Small intestine (tissue), 7 donors: ENCODE measurements at regions not wholly inside any gene's neighbourhood (a gene's known extent, or its start where the extent isn't known, plus 50 kb on each side); places are given as distances from the start of the nearest gene placed in this dataset.

Experiments used
- DNase-seq, 2 donors: peaks; one replicate each; pipeline versions ENCODE4 v3.0.0 to v3.0.0-alpha.2; 2013
- FAIRE-seq: peaks from 2 replicates; lab custom pipeline; 2012; peaks lifted over from hg19 to GRCh38; lab: Jason Lieb, UNC
- H3K27ac ChIP-seq, 3 donors: one replicate each; pipeline ENCODE4 v1.5.1; 2013; ENCODE audit warnings: low read length in 2 of 3, mild to moderate bottlenecking in 2 of 3, control low read depth in 1 of 3, inconsistent platforms in 1 of 3, low read depth in 1 of 3, moderate library complexity in 1 of 3
- H3K27me3 ChIP-seq, 3 donors: one replicate each; pipeline ENCODE4 v1.6.1; 2013; ENCODE audit warnings: low read length in 3 of 3, inconsistent platforms in 1 of 3; ENCODE audit not compliant: control insufficient read depth in 3 of 3, insufficient read depth in 3 of 3
- H3K36me3 ChIP-seq, 3 donors: one replicate each; pipeline ENCODE4 v1.6.1; 2013; ENCODE audit warnings: low read length in 3 of 3, inconsistent platforms in 1 of 3, low read depth in 1 of 3, mild to moderate bottlenecking in 1 of 3, moderate library complexity in 1 of 3; ENCODE audit not compliant: control insufficient read depth in 3 of 3, insufficient read depth in 2 of 3
- H3K4me1 ChIP-seq, 3 donors: one replicate each; pipeline ENCODE4 v1.6.1; 2013; ENCODE audit warnings: low read length in 2 of 3, inconsistent platforms in 1 of 3, low read depth in 1 of 3, mild to moderate bottlenecking in 1 of 3, moderate library complexity in 1 of 3; ENCODE audit not compliant: control insufficient read depth in 3 of 3, insufficient read depth in 2 of 3
- H3K4me3 ChIP-seq, 3 donors: one replicate each; pipeline ENCODE4 v1.5.1; 2013; ENCODE audit warnings: low read length in 3 of 3, control low read depth in 1 of 3, inconsistent platforms in 1 of 3, low read depth in 1 of 3, mild to moderate bottlenecking in 1 of 3, moderate library complexity in 1 of 3
- H3K9me3 ChIP-seq, 2 donors: one replicate each; pipeline ENCODE4 v1.6.1; 2013; ENCODE audit warnings: low read depth in 1 of 2, low read length in 1 of 2; ENCODE audit not compliant: control insufficient read depth in 2 of 2, insufficient read depth in 1 of 2
- WGBS, 3 donors: extraction: QIAGEN DNeasy Blood & Tissue Kit; methylation state at CpG; one replicate each; pipeline ENCODE4 v1.1.7; 2013; 5-methylcytosine and 5-hydroxymethylcytosine counted together
- donor health status: healthy with polysubstance abuse.
- donor health status: control.
- donor health status: control.
- donor health status: Bipolar disorder and iron deficiency.
- donor health status: healthy.

DNA sequence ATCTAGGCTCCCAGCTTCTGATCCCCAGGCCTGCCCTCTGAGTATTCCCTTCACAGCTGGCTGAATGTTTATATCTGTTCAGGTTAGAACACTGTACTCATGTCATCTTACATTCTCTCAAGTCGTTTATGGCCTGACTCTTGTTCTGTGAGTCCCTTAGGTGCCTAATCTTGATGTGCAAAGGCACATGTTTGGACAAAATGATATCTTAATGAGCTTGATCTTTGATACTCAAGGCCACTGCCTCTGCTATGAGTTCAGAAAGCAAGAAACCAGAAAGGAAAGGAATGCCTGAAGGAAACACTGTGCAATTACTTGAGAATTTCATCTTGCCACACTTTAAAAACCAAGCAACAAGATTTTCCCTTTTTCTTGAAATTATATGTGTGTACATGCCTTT lies 391.8 kb upstream of the ZNF608 start:
- WGBS, 3 donors: 11 to 37% (median 21%) methylated on average over 1 of the region's 1 CpG
- Histone ChIP-seq H3K27me3 (no peaks in the 10 kb centered on the region), H3K36me3 (no peaks in the 10 kb centered on the region), H3K9me3 (no peaks in the 10 kb centered on the region), H3K4me3 (no peak overlapping the region), H3K27ac (no peak overlapping the region), H3K4me1 (peaks cover 0 to 10% (median 0%) of the 10 kb centered on the region in 3 donors)
- FAIRE-seq: no peak
- DNase-seq: peak; percentile 52 to 72

DNA sequence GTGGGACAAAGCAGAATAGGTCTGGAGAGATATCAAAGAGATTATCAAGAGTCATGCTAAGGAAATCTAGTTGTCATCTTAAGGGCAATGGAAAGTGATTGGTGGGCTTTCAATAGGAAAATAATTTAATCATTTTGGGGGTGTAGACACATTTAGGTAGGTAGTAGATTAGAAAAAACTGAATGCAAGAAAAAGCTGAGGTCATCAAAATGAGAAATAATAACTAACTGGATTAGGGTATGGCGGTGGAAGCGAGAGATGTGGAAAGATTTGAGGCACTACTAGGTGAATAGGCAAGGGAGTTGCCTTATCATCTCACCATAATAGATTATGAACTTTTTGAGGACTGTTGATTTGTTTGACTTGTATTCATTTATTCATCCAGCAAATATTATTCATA lies 393.2 kb upstream of the ZNF608 start:
- no peaks in the 10 kb centered on the region for H3K9me3 ChIP-seq
- 93 to 97% (median 96%) methylated on average over 2 of the region's 2 CpGs for WGBS, 3 donors
- FAIRE-seq: no peak

DNA sequence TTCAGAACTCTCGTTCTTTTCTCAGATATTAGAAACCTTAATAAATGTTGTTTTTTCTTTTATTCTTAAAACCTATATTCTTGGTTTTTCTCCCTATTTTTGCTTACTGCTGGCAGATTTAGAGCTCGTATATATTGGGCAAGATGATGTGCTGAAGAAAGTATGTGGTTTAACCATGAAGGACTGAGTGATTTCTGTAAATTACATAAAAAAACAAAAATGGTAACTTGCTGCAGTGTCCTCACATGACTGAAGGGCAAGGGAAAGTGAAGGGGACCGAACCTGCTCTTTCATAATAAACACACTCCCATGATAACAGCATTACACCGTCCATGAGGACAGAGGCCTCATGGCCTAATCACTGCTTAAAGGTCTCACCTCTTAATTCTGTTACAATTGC lies 393.8 kb upstream of the ZNF608 start:
- Histone ChIP-seq H3K4me1 (peaks cover 0 to 10% (median 0%) of the 10 kb centered on the region in 3 donors), H3K4me3 (no peak overlapping the region), H3K27me3 (no peaks in the 10 kb centered on the region), H3K9me3 (no peaks in the 10 kb centered on the region), H3K36me3 (no peaks in the 10 kb centered on the region), H3K27ac (no peak overlapping the region)
- no peak for FAIRE-seq
- peak in 1 of 2 donors; percentile 28 for DNase-seq
- 73 to 76% (median 73%) methylated on average over 4 of the region's 4 CpGs for WGBS, 3 donors

More for the DNA sequence above, 393.2 kb upstream of the ZNF608 start:
- Histone ChIP-seq H3K4me3 (no peak overlapping the region), H3K36me3 (no peaks in the 10 kb centered on the region), H3K27me3 (no peaks in the 10 kb centered on the region), H3K4me1 (peaks cover 0 to 10% (median 0%) of the 10 kb centered on the region in 3 donors), H3K27ac (no peak overlapping the region)
- DNase-seq: no peak

DNA sequence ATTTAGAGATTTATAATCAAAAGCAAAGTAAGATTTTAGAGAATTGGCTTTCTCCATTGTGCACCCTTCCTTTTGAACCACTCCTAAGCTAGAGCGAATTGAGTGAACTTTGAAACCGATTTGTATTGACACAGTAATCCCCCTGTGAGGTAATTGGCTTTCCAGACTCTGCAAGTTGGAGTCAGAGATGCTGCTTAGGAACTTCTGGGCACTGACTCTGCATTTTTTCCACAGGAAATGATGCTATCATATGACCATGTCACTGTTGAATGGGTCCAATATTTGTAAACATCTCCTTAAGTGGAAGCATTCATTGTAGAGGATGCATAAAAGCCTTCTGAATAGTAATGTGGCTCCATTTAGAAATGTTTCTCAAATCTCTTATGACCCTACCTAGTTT lies 394.4 kb upstream of the ZNF608 start:
- FAIRE-seq (no peak), DNase-seq (peak; percentile 24 to 73)
- 5 to 40% (median 27%) methylated on average over 2 of the region's 2 CpGs for WGBS, 3 donors
- Histone ChIP-seq H3K9me3 (no peaks in the 10 kb centered on the region), H3K4me1 (peaks cover 0 to 10% (median 0%) of the 10 kb centered on the region in 3 donors), H3K27me3 (no peaks in the 10 kb centered on the region), H3K36me3 (no peaks in the 10 kb centered on the region), H3K4me3 (no peak overlapping the region), H3K27ac (no peak overlapping the region)

DNA sequence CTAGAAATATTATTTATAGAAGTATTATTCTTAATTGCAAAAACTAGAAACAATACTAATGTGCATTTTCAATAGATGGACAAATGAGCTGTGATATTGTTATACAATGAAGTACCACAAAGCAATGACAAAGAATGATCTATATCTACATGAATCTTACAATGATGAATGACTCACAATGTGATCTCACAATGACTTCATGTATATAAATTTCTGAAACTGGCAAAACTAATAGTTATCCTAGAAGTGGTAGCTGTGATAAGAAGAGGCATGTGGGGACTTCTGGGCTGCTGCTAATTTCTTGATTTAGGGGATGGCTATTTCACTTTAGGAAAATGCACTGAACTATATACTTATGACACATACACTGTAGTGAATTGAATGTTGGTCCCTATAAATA lies 396.0 kb upstream of the ZNF608 start:
- no peak for FAIRE-seq
- Histone ChIP-seq H3K4me3 (no peak overlapping the region), H3K4me1 (peaks cover 0 to 10% (median 0%) of the 10 kb centered on the region in 3 donors), H3K36me3 (no peaks in the 10 kb centered on the region), H3K27me3 (no peaks in the 10 kb centered on the region), H3K27ac (no peak overlapping the region), H3K9me3 (no peaks in the 10 kb centered on the region)
- no peak for DNase-seq

DNA sequence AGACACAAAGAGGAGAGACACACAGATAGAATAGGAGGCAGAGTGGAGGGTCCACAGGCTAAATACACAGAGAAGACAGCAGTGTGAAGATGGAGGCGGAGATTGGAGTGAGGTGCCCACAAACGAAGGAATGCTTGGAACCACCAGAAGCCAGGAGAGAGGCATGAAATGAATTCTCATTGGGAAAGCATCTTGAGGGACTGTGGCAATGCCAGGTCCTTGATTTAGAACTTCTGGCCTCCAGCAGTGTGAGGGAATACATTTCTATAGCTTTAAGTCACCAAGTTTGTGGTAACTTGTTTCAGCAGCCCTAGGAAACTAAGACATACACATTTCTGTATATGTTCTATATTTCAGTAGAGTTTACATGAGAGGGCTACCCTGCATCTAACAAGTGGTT lies 396.6 kb upstream of the ZNF608 start:
- Histone ChIP-seq H3K27ac (no peak overlapping the region), H3K27me3 (no peaks in the 10 kb centered on the region), H3K36me3 (no peaks in the 10 kb centered on the region), H3K4me3 (no peak overlapping the region), H3K9me3 (no peaks in the 10 kb centered on the region), H3K4me1 (peaks cover 0 to 7% (median 0%) of the 10 kb centered on the region in 3 donors)
- no peak for DNase-seq
- 92 to 98% (median 93%) methylated on average over 2 of the region's 2 CpGs for WGBS, 3 donors
- no peak for FAIRE-seq

DNA sequence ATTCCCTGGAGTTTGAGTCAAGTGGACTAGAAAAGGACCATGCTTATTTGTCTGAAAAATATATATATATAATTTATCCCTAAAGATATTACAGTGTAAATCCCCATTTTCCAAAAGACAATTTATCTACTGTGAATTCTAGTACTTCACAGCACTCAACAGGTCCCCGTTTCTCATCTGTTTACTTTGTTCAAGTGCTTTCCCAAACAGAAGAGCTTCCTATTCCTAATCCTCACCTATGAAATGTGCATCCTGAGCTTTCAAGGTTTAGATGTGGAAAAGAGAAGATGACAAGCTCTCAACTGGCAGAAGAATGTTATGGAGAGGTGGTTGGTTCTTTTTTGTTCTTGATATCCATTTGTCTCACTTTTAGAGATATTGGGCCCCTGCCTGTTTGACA lies 401.6 kb upstream of the ZNF608 start:
- Histone ChIP-seq H3K4me1 (no peaks in the 10 kb centered on the region), H3K9me3 (no peaks in the 10 kb centered on the region), H3K27ac (no peak overlapping the region), H3K4me3 (no peak overlapping the region), H3K27me3 (no peaks in the 10 kb centered on the region), H3K36me3 (no peaks in the 10 kb centered on the region)
- FAIRE-seq: no peak
- WGBS, 3 donors: 59 to 90% (median 74%) methylated on average over 1 of the region's 1 CpG
- no peak for DNase-seq

DNA sequence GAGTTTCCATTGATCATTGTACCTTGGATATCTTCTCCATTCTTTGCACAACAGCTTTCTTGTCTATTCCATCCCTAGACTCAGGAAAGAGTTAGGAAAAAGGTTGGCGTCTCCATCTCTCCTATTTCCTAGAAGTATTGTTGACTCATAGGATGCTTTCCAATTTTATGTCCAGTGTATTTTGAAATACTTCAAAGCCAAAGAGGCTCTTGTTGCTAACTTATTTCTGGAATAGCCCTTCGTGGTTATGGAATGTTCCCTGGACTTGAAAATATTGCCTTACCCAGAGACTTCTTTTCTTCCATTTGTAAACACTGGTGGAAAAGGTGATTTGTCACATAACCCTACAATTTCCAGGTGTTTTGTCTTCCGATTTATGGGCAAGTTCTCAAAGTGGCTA lies 402.3 kb upstream of the ZNF608 start:
- WGBS, 3 donors: 69 to 85% (median 75%) methylated on average over 3 of the region's 3 CpGs
- Histone ChIP-seq H3K36me3 (no peaks in the 10 kb centered on the region), H3K9me3 (no peaks in the 10 kb centered on the region), H3K4me3 (no peak overlapping the region), H3K27ac (no peak overlapping the region), H3K27me3 (no peaks in the 10 kb centered on the region), H3K4me1 (no peaks in the 10 kb centered on the region)
- DNase-seq (no peak), FAIRE-seq (no peak)

DNA sequence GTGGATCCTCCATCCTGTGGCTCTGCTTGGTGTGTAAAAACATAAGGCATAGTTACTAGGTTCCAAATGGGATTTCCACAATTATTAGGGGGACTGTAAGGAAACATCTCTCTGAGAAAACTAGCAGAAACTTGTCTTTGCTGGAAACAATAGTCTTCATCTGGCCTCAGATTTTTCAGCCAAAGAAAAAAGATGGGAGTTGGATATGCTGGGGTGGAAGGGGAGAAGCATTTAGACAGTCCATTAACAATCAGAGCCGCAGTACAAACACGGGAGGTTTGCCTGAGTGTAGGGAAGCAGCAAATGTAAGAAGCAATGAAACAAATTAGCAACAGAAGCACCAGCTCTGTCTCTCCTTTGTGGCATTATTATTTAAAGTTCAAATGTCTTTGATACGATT lies 402.7 kb upstream of the ZNF608 start:
- Histone ChIP-seq H3K4me1 (no peaks in the 10 kb centered on the region), H3K4me3 (no peak overlapping the region), H3K27ac (no peak overlapping the region), H3K27me3 (no peaks in the 10 kb centered on the region), H3K9me3 (no peaks in the 10 kb centered on the region), H3K36me3 (no peaks in the 10 kb centered on the region)
- no peak for DNase-seq
- 46 to 66% (median 57%) methylated on average over 3 of the region's 3 CpGs for WGBS, 3 donors
- no peak for FAIRE-seq
